ENCODE measurements at regions not wholly inside any gene's neighbourhood (a gene's known extent, or its start where the extent isn't known, plus 50 kb on each side); places are given as distances from the start of the nearest gene placed in this dataset.

DNA sequence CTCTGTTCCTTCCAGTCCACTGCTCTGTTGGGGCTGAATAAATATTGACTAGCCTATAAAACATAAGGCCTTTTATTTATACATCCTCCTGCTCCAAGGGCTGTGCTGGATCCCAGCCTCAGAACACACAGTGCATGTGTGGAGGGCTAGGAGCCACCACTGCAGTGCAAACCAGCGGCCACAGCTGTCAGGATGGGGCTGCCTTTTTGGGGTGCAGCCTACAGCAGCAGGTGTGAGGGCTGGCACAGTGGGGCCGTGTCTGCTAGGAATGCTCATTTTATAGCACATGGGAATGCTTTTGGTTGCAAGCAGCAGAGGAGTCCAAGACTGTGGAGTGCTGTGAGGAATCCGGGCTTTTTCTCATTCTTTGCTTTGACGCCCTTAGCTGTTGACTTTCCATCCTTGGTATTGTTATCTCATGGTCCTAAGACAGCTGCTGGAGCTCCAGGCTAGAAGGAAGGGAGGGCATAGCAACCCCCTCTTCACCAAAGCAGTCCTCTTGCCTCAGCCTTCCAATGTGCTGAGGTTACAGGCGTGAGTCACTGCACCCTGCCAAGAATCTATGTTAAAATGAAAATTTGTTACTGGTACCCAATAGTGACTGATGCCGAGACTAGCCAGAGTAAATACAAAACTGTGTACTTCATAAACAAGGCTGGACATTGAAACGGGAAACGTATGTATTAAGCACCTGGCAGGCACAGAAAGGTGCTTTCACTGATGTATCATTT is 334.3 kb upstream of the GATB start:
- Histone ChIP-seq H3K27ac (ENCODE audit: extremely low read depth, low read depth, low read length) (no peak overlapping the region), H3K4me1 (ENCODE audit: control insufficient read depth, insufficient read depth, low read length) (no peaks in the 10 kb centered on the region), H3K4me3 (ENCODE audit: low read depth, low read length) (no peak overlapping the region), H3K9me3 (ENCODE audit: control insufficient read depth, insufficient read depth, low read depth, low read length) (no peaks in the 10 kb centered on the region), H3K36me3 (ENCODE audit: control insufficient read depth in 2 of 2, insufficient read depth in 1 of 2, low read length in 2 of 2) (no peaks in the 10 kb centered on the region)
- POLR2A ChIA-PET, result no interaction called here
- TF ChIP-seq ZNF664 (tag by site-specific recombination; IDR thresholded peaks at IDR 0.05), result no peak
- TF ChIP-seq GLIS1 (tag by site-specific recombination; IDR thresholded peaks at IDR 0.05), result peak; percentile 39; the same call in 1 of the 2 replicates
- CTCF ChIA-PET, result no interaction called here

DNA sequence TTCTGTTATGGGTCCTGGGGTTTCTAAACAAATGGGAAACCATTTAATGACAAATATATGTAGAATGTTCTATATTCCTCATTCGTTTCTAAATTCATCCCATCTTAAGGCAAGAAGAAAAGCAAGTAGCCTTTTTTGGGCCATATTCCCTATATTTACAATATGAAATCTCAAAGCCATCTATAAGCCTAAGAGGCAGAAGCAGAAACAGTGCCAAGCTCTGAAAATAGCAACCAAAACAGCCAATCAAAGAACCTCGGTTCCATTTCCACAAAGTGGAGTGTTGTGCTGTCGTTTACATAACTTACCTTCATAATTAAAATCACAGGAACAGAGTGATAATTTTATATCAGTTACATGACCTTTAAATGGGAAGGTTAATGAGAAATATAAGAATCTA is 330.6 kb upstream of the GATB start:
- no peaks in the 10 kb centered on the region for H3K4me1 ChIP-seq (ENCODE audit: control insufficient read depth, insufficient read depth, low read length)
- ChIA-PET CTCF (no interaction called here), POLR2A (no interaction called here)
- no peak overlapping the region for H3K4me3 ChIP-seq (ENCODE audit: low read depth, low read length)
- H3K36me3 ChIP-seq (ENCODE audit: control insufficient read depth in 2 of 2, insufficient read depth in 1 of 2, low read length in 2 of 2), result no peaks in the 10 kb centered on the region
- no peak overlapping the region for H3K27ac ChIP-seq (ENCODE audit: extremely low read depth, low read depth, low read length)
- H3K9me3 ChIP-seq (ENCODE audit: control insufficient read depth, insufficient read depth, low read depth, low read length), result no peaks in the 10 kb centered on the region
- TF ChIP-seq HOXD13 (CRISPR knock-in tag; IDR thresholded peaks at IDR 0.05; ENCODE audit: borderline replicate concordance), result no peak
- no peak for TF ChIP-seq ZNF585B (tag by site-specific recombination; IDR thresholded peaks at IDR 0.05)
- no peak for TF ChIP-seq ZNF571 (tag by site-specific recombination; IDR thresholded peaks at IDR 0.05)
- TF ChIP-seq ZNF701 (tag by site-specific recombination; IDR thresholded peaks at IDR 0.05), result no peak
- no peak for TF ChIP-seq ZBTB10 (tag by site-specific recombination; IDR thresholded peaks at IDR 0.05)
- TF ChIP-seq ZNF354C (tag by site-specific recombination; IDR thresholded peaks at IDR 0.05; ENCODE audit: borderline replicate concordance, low read depth), result no peak
- no peak for TF ChIP-seq ZNF785 (tag by site-specific recombination; IDR thresholded peaks at IDR 0.05)
- TF ChIP-seq ZNF768 (tag by site-specific recombination; IDR thresholded peaks at IDR 0.05), result no peak
- no peak for TF ChIP-seq SCRT2 (tag by site-specific recombination; IDR thresholded peaks at IDR 0.05)
- TF ChIP-seq, protein P1, sequence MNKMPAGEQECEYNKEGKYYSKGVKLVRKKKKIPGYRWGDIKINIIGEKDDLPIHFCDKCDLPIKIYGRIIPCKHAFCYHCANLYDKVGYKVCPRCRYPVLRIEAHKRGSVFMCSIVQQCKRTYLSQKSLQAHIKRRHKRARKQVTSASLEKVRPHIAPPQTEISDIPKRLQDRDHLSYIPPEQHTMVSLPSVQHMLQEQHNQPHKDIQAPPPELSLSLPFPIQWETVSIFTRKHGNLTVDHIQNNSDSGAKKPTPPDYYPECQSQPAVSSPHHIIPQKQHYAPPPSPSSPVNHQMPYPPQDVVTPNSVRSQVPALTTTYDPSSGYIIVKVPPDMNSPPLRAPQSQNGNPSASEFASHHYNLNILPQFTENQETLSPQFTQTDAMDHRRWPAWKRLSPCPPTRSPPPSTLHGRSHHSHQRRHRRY (tag by site-specific recombination; IDR thresholded peaks at IDR 0.05), result no peak
- TF ChIP-seq ZNF266 (tag by site-specific recombination; IDR thresholded peaks at IDR 0.05; ENCODE audit: low read depth), result no peak
- TF ChIP-seq, protein P2, sequence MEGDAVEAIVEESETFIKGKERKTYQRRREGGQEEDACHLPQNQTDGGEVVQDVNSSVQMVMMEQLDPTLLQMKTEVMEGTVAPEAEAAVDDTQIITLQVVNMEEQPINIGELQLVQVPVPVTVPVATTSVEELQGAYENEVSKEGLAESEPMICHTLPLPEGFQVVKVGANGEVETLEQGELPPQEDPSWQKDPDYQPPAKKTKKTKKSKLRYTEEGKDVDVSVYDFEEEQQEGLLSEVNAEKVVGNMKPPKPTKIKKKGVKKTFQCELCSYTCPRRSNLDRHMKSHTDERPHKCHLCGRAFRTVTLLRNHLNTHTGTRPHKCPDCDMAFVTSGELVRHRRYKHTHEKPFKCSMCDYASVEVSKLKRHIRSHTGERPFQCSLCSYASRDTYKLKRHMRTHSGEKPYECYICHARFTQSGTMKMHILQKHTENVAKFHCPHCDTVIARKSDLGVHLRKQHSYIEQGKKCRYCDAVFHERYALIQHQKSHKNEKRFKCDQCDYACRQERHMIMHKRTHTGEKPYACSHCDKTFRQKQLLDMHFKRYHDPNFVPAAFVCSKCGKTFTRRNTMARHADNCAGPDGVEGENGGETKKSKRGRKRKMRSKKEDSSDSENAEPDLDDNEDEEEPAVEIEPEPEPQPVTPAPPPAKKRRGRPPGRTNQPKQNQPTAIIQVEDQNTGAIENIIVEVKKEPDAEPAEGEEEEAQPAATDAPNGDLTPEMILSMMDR (tag by site-specific recombination; IDR thresholded peaks at IDR 0.05), result no peak
- no peak for TF ChIP-seq ZNF184 (tag by site-specific recombination; IDR thresholded peaks at IDR 0.05)

DNA sequence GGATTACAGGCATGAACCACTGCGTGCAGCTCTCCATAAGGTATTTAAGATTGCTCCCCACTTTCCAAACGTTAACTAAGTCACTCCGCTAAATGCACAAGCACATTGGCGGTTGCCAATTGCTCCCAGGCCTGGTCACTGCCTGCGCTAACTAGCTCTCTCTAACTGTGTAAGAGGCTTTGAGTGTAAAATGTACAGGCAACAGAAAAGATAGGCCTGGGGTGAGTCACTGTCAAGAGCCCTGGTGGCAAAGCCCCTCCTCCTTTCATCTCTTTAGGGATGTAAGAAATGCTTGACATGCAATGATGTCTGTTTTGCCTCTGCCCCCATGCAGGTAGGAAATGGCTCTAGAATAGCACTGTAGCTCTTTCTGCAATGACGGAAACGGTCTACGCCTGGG is 329.7 kb upstream of the GATB start:
- Histone ChIP-seq H3K4me1 (ENCODE audit: control insufficient read depth, insufficient read depth, low read length) (no peaks in the 10 kb centered on the region), H3K27ac (ENCODE audit: extremely low read depth, low read depth, low read length) (no peak overlapping the region), H3K9me3 (ENCODE audit: control insufficient read depth, insufficient read depth, low read depth, low read length) (no peaks in the 10 kb centered on the region), H3K4me3 (ENCODE audit: low read depth, low read length) (no peak overlapping the region), H3K36me3 (ENCODE audit: control insufficient read depth in 2 of 2, insufficient read depth in 1 of 2, low read length in 2 of 2) (no peaks in the 10 kb centered on the region)
- POLR2A ChIA-PET, result no interaction called here
- CTCF ChIA-PET, result no interaction called here
- TF ChIP-seq MYNN (tag by site-specific recombination; IDR thresholded peaks at IDR 0.05; ENCODE audit: borderline replicate concordance) (no peak), ZNF292 (tag by site-specific recombination; IDR thresholded peaks at IDR 0.05; ENCODE audit: borderline replicate concordance, low read depth) (no peak), KLF7 (tag by site-specific recombination; IDR thresholded peaks at IDR 0.05; ENCODE audit: borderline replicate concordance) (no peak), ZNF423 (tag by site-specific recombination; IDR thresholded peaks at IDR 0.05) (no peak), IKZF3 (tag by site-specific recombination; IDR thresholded peaks at IDR 0.05) (no peak), ZNF585B (tag by site-specific recombination; IDR thresholded peaks at IDR 0.05) (no peak), ZNF184 (tag by site-specific recombination; IDR thresholded peaks at IDR 0.05) (no peak), ZNF791 (tag by site-specific recombination; IDR thresholded peaks at IDR 0.05) (no peak)
- TF ChIP-seq, protein P3, sequence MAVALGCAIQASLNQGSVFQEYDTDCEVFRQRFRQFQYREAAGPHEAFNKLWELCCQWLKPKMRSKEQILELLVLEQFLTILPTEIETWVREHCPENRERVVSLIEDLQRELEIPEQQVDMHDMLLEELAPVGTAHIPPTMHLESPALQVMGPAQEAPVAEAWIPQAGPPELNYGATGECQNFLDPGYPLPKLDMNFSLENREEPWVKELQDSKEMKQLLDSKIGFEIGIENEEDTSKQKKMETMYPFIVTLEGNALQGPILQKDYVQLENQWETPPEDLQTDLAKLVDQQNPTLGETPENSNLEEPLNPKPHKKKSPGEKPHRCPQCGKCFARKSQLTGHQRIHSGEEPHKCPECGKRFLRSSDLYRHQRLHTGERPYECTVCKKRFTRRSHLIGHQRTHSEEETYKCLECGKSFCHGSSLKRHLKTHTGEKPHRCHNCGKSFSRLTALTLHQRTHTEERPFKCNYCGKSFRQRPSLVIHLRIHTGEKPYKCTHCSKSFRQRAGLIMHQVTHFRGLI (tag by site-specific recombination; IDR thresholded peaks at IDR 0.05), result no peak
- TF ChIP-seq, protein P4, sequence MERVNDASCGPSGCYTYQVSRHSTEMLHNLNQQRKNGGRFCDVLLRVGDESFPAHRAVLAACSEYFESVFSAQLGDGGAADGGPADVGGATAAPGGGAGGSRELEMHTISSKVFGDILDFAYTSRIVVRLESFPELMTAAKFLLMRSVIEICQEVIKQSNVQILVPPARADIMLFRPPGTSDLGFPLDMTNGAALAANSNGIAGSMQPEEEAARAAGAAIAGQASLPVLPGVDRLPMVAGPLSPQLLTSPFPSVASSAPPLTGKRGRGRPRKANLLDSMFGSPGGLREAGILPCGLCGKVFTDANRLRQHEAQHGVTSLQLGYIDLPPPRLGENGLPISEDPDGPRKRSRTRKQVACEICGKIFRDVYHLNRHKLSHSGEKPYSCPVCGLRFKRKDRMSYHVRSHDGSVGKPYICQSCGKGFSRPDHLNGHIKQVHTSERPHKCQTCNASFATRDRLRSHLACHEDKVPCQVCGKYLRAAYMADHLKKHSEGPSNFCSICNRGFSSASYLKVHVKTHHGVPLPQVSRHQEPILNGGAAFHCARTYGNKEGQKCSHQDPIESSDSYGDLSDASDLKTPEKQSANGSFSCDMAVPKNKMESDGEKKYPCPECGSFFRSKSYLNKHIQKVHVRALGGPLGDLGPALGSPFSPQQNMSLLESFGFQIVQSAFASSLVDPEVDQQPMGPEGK (tag by site-specific recombination; IDR thresholded peaks at IDR 0.05), result no peak
